ENCODE measurements at regions not wholly inside any gene's neighbourhood (a gene's known extent, or its start where the extent isn't known, plus 50 kb on each side); places are given as distances from the start of the nearest gene placed in this dataset.

- TF ChIP-seq EZH2 (IDR thresholded peaks at IDR 0.05; ENCODE audit: borderline replicate concordance, low read depth, low read length, severe bottlenecking) (no peak), CTCF (IDR thresholded peaks at IDR 0.05; ENCODE audit: borderline replicate concordance, extremely low read depth, low read length, poor library complexity, severe bottlenecking) (no peak)
Measured at GRCh38 chr11:29734287-29734686, 282.5 kb downstream of the KCNA4 start.

Measured in DND-41 (cell line).